ENCODE measurements at regions not wholly inside any gene's neighbourhood (a gene's known extent, or its start where the extent isn't known, plus 50 kb on each side); places are given as distances from the start of the nearest gene placed in this dataset.

GRCh38 chrX:122771933-122772332 is 412.1 kb upstream of the GRIA3 start:
- DNase-seq (ENCODE audit: low spot score): no peak

GRCh38 chrX:122777766-122778165 is 406.3 kb upstream of the GRIA3 start:
- DNase-seq (ENCODE audit: low spot score): no peak

GRCh38 chrX:122783918-122784317 is 400.2 kb upstream of the GRIA3 start:
- DNase-seq (ENCODE audit: low spot score): no peak

- DNase-seq (ENCODE audit: low spot score): no peak
These were observed 396.8 kb upstream of the GRIA3 start for GRCh38 chrX:122787231-122787630.

GRCh38 chrX:122788216-122788615 is 395.9 kb upstream of the GRIA3 start:
- DNase-seq (ENCODE audit: low spot score): no peak

GRCh38 chrX:122790376-122791095 is 393.5 kb upstream of the GRIA3 start:
- DNase-seq (ENCODE audit: low spot score): no peak

GRCh38 chrX:122813876-122814275 is 370.2 kb upstream of the GRIA3 start:
- DNase-seq (ENCODE audit: low spot score): no peak

- no peak for DNase-seq (ENCODE audit: low spot score)
These were observed 367.8 kb upstream of the GRIA3 start for GRCh38 chrX:122816288-122816687.

- DNase-seq (ENCODE audit: low spot score): no peak
These were observed 366.6 kb upstream of the GRIA3 start for GRCh38 chrX:122817321-122817955.

GRCh38 chrX:122818068-122818467 is 366.0 kb upstream of the GRIA3 start:
- DNase-seq (ENCODE audit: low spot score): no peak

GRCh38 chrX:122833230-122833629 is 350.8 kb upstream of the GRIA3 start:
- no peak for DNase-seq (ENCODE audit: low spot score)

- no peak for DNase-seq (ENCODE audit: low spot score)
These were observed 348.2 kb upstream of the GRIA3 start for GRCh38 chrX:122835886-122836285.

GRCh38 chrX:122850326-122850725 is 333.8 kb upstream of the GRIA3 start:
- no peak for DNase-seq (ENCODE audit: low spot score)

- no peak for DNase-seq (ENCODE audit: low spot score)
These were observed 327.9 kb upstream of the GRIA3 start for GRCh38 chrX:122856205-122856604.

- DNase-seq (ENCODE audit: low spot score): no peak
These were observed 326.3 kb upstream of the GRIA3 start for GRCh38 chrX:122857734-122858133.

GRCh38 chrX:122863067-122863466 is 321.0 kb upstream of the GRIA3 start:
- no peak for DNase-seq (ENCODE audit: low spot score)

GRCh38 chrX:122866532-122866931 is 317.5 kb upstream of the GRIA3 start:
- DNase-seq (ENCODE audit: low spot score): peak; percentile 5

GRCh38 chrX:122868631-122869030 is 315.4 kb upstream of the GRIA3 start:
- no peak for DNase-seq (ENCODE audit: low spot score)

- DNase-seq (ENCODE audit: low spot score): no peak
These were observed 314.9 kb upstream of the GRIA3 start for GRCh38 chrX:122869171-122869570.

- DNase-seq (ENCODE audit: low spot score): no peak
These were observed 305.8 kb upstream of the GRIA3 start for GRCh38 chrX:122878269-122878668.

- no peak for DNase-seq (ENCODE audit: low spot score)
These were observed 303.1 kb upstream of the GRIA3 start for GRCh38 chrX:122880952-122881351.

- no peak for DNase-seq (ENCODE audit: low spot score)
These were observed 293.3 kb upstream of the GRIA3 start for GRCh38 chrX:122890729-122891128.

GRCh38 chrX:122906726-122907125 is 277.4 kb upstream of the GRIA3 start:
- no peak for DNase-seq (ENCODE audit: low spot score)

- no peak for DNase-seq (ENCODE audit: low spot score)
These were observed 276.7 kb upstream of the GRIA3 start for GRCh38 chrX:122907375-122907774.

Data from hepatic stellate cell (primary cell).